IPS-NIHi7 (cell line): ENCODE measurements at regions not wholly inside any gene's neighbourhood (a gene's known extent, or its start where the extent isn't known, plus 50 kb on each side); places are given as distances from the start of the nearest gene placed in this dataset.
"Not testable (repeated sequence)": the region's sequence is repeated elsewhere in the genome, so short reads cannot be mapped to it uniquely, and the experiment has no call there.

Source experiments
- DNase-seq: peaks from one replicate; pipeline ENCODE4 v3.0.0; 2012; ENCODE audit warnings: mixed read lengths; ENCODE audit errors: extremely low spot score

GRCh38 chr12:131274906-131275305 is 321.2 kb downstream of the ADGRD1 start:
- no peak for DNase-seq

GRCh38 chr12:131275824-131276223 is 322.1 kb downstream of the ADGRD1 start:
- no peak for DNase-seq

GRCh38 chr12:131276501-131277185 is 322.9 kb downstream of the ADGRD1 start:
- no peak for DNase-seq

GRCh38 chr12:131277186-131278091 is 323.7 kb downstream of the ADGRD1 start:
- not testable (repeated sequence) for DNase-seq

- not testable (repeated sequence) for DNase-seq
Observed at GRCh38 chr12:131278451-131279115, 324.9 kb downstream of the ADGRD1 start.

- DNase-seq = no peak
Observed at GRCh38 chr12:131279281-131279921, 325.7 kb downstream of the ADGRD1 start.

GRCh38 chr12:131280426-131280825 is 326.7 kb downstream of the ADGRD1 start:
- DNase-seq = no peak

GRCh38 chr12:131281016-131281415 is 327.3 kb downstream of the ADGRD1 start:
- DNase-seq = no peak

- DNase-seq = no peak
Observed at GRCh38 chr12:131282292-131283080, 328.8 kb downstream of the ADGRD1 start.

- DNase-seq = no peak
Observed at GRCh38 chr12:131283191-131283861, 329.6 kb downstream of the ADGRD1 start.

GRCh38 chr12:131283862-131284825 is 330.4 kb downstream of the ADGRD1 start:
- peak; percentile 45 for DNase-seq

- DNase-seq = not testable (repeated sequence)
Observed at GRCh38 chr12:131284954-131285904, 331.5 kb downstream of the ADGRD1 start.

GRCh38 chr12:131285905-131286295 is 332.2 kb downstream of the ADGRD1 start:
- not testable (repeated sequence) for DNase-seq

- DNase-seq = not testable (repeated sequence)
Observed at GRCh38 chr12:131286301-131286700, 332.6 kb downstream of the ADGRD1 start.

GRCh38 chr12:131287015-131287937 is 333.6 kb downstream of the ADGRD1 start:
- no peak for DNase-seq

GRCh38 chr12:131287938-131288764 is 334.4 kb downstream of the ADGRD1 start:
- no peak for DNase-seq
